ENCODE measurements at regions not wholly inside any gene's neighbourhood (a gene's known extent, or its start where the extent isn't known, plus 50 kb on each side); places are given as distances from the start of the nearest gene placed in this dataset.

- H3K4me2 ChIP-seq (ENCODE audit: low read length): no peak overlapping the region
- no peaks in the 10 kb centered on the region for H4K20me1 ChIP-seq (ENCODE audit: insufficient read depth, low read length)
- H3K79me2 ChIP-seq (ENCODE audit: insufficient read depth, low read depth, low read length): no peaks in the 10 kb centered on the region
- no TSS peak for BruUV-seq (replicated peaks)
- no peaks in the 10 kb centered on the region for H3K9me3 ChIP-seq (ENCODE audit: low read length)
- DNase-seq (ENCODE audit: low spot score): no peak
- H3K36me3 ChIP-seq (ENCODE audit: insufficient read depth, low read length): no peaks in the 10 kb centered on the region
- peaks cover 20% of the 10 kb centered on the region for H3K4me1 ChIP-seq (ENCODE audit: insufficient read depth, low read length, poor library complexity, severe bottlenecking)
- CTCF ChIA-PET (ENCODE audit: unreplicated experiment): no interaction called here
- no peaks in the 10 kb centered on the region for H3K9me2 ChIP-seq (ENCODE audit: insufficient read depth, low read length)
- no peak overlapping the region for H2AFZ ChIP-seq (ENCODE audit: low read length)
- intact Hi-C loops (cut with micrococcal nuclease; ENCODE audit: unreplicated experiment): no loop called here
- TF ChIP-seq EZH2phosphoT487 (IDR thresholded peaks at IDR 0.05; ENCODE audit: borderline replicate concordance, low read depth, low read length): no peak
- H3K27ac ChIP-seq (ENCODE audit: low read depth, low read length, poor library complexity, severe bottlenecking): no peak overlapping the region
- no peak overlapping the region for H3K4me3 ChIP-seq (ENCODE audit: low read depth, low read length, poor library complexity, severe bottlenecking)
- POLR2A ChIA-PET: interaction anchor here (0.8 to 1.2 kb wide), 3 partner anchors 9 to 57 kb away, joined by 3 read pairs; no protein-coding TSS in a partner anchor
Observed at GRCh38 chr10:2641028-2641427, 426.3 kb upstream of the PFKP start.

GRCh38 chr10:2633630-2634029 is 433.7 kb upstream of the PFKP start:
- ChIA-PET POLR2A (interaction anchor here (0.6 kb wide), 1 partner anchor 8 kb away, joined by 4 read pairs; no protein-coding TSS in a partner anchor), CTCF (ENCODE audit: unreplicated experiment) (no interaction called here)
- H3K4me1 ChIP-seq (ENCODE audit: insufficient read depth, low read length, poor library complexity, severe bottlenecking): peaks cover 32% of the 10 kb centered on the region
- no peaks in the 10 kb centered on the region for H3K79me2 ChIP-seq (ENCODE audit: insufficient read depth, low read depth, low read length)
- H3K9me2 ChIP-seq (ENCODE audit: insufficient read depth, low read length): no peaks in the 10 kb centered on the region
- no peak overlapping the region for H2AFZ ChIP-seq (ENCODE audit: low read length)
- no peaks in the 10 kb centered on the region for H3K36me3 ChIP-seq (ENCODE audit: insufficient read depth, low read length)
- no peak overlapping the region for H3K27ac ChIP-seq (ENCODE audit: low read depth, low read length, poor library complexity, severe bottlenecking)
- no TSS peak for BruUV-seq (replicated peaks)
- intact Hi-C loops (cut with micrococcal nuclease; ENCODE audit: unreplicated experiment): no loop called here
- TF ChIP-seq EZH2phosphoT487 (IDR thresholded peaks at IDR 0.05; ENCODE audit: borderline replicate concordance, low read depth, low read length): no peak
- no peak for TF ChIP-seq CTCF (conservative IDR thresholded peaks at IDR 0.05; ENCODE audit: low read length)
- no peak overlapping the region for H3K4me3 ChIP-seq (ENCODE audit: low read depth, low read length, poor library complexity, severe bottlenecking)
- no peak overlapping the region for H3K4me2 ChIP-seq (ENCODE audit: low read length)
- no peak for DNase-seq (ENCODE audit: low spot score)
- no peaks in the 10 kb centered on the region for H3K9me3 ChIP-seq (ENCODE audit: low read length)
- H4K20me1 ChIP-seq (ENCODE audit: insufficient read depth, low read length): no peaks in the 10 kb centered on the region

GRCh38 chr10:2631557-2632205 is 435.7 kb upstream of the PFKP start:
- H3K36me3 ChIP-seq (ENCODE audit: insufficient read depth, low read length): no peaks in the 10 kb centered on the region
- no peak for DNase-seq (ENCODE audit: low spot score)
- no peak overlapping the region for H3K27ac ChIP-seq (ENCODE audit: low read depth, low read length, poor library complexity, severe bottlenecking)
- H3K9me2 ChIP-seq (ENCODE audit: insufficient read depth, low read length): no peaks in the 10 kb centered on the region
- no peak overlapping the region for H3K4me2 ChIP-seq (ENCODE audit: low read length)
- H2AFZ ChIP-seq (ENCODE audit: low read length): no peak overlapping the region
- ChIA-PET CTCF (ENCODE audit: unreplicated experiment) (no interaction called here), POLR2A (interaction anchor here (1.0 kb wide), 1 partner anchor 9 kb away, joined by 3 read pairs; no protein-coding TSS in a partner anchor)
- H3K4me3 ChIP-seq (ENCODE audit: low read depth, low read length, poor library complexity, severe bottlenecking): no peak overlapping the region
- intact Hi-C loops (cut with micrococcal nuclease; ENCODE audit: unreplicated experiment): no loop called here
- BruUV-seq (replicated peaks): no TSS peak
- no peaks in the 10 kb centered on the region for H3K79me2 ChIP-seq (ENCODE audit: insufficient read depth, low read depth, low read length)
- peaks cover 16% of the 10 kb centered on the region for H3K4me1 ChIP-seq (ENCODE audit: insufficient read depth, low read length, poor library complexity, severe bottlenecking)
- H3K9me3 ChIP-seq (ENCODE audit: low read length): no peaks in the 10 kb centered on the region
- H4K20me1 ChIP-seq (ENCODE audit: insufficient read depth, low read length): no peaks in the 10 kb centered on the region
- TF ChIP-seq CTCF (conservative IDR thresholded peaks at IDR 0.05; ENCODE audit: low read length): no peak
- TF ChIP-seq EZH2phosphoT487 (IDR thresholded peaks at IDR 0.05; ENCODE audit: borderline replicate concordance, low read depth, low read length): no peak
